Transverse colon (tissue), 4 donors: ENCODE measurements at regions not wholly inside any gene's neighbourhood (a gene's known extent, or its start where the extent isn't known, plus 50 kb on each side); places are given as distances from the start of the nearest gene placed in this dataset.

Experiments
- DNase-seq: peaks from one replicate; pipeline ENCODE4 v3.0.0-alpha.2; 2019
- H3K27ac ChIP-seq, 4 donors: fragments of 200-600 bp; sonication (generic); 2 replicates each; pipeline ENCODE4 v1.5.1; 2016 to 2018; ENCODE audit warnings: inconsistent platforms in 4 of 4
- H3K27me3 ChIP-seq: fragments of 200-600 bp; sonication (generic); 2 replicates; pipeline ENCODE4 v1.5.1; 2017; ENCODE audit warnings: inconsistent platforms
- H3K36me3 ChIP-seq, 4 donors: fragments of 200-600 bp; sonication (generic); 2 replicates each; pipeline ENCODE4 v1.5.1; 2017 to 2019; ENCODE audit warnings: inconsistent platforms in 4 of 4
- H3K4me1 ChIP-seq, 4 donors: fragments of 200-600 bp; sonication (generic); 2 replicates each; pipeline ENCODE4 v1.5.1; 2017 to 2020; ENCODE audit warnings: inconsistent platforms in 4 of 4
- H3K4me3 ChIP-seq, 4 donors: fragments of 200-600 bp; sonication (generic); 1 replicate in 1 of 4; 2 replicates in 3 of 4; pipeline versions ENCODE4 v1.5.1 to v1.6.1; 2017 to 2019; ENCODE audit warnings: inconsistent platforms in 4 of 4
- H3K9me3 ChIP-seq, 2 donors: fragments of 200-600 bp; sonication (generic); 2 replicates each; pipeline ENCODE4 v1.5.1; 2017 to 2019; ENCODE audit warnings: inconsistent platforms in 2 of 2
- EP300 ChIP-seq: sonication (generic); formaldehyde crosslinking; IDR thresholded peaks from one replicate; pipeline ENCODE4 v1.6.1; 2017; ENCODE audit warnings: antibody characterized with exemption, low read depth
- POLR2A ChIP-seq: fragments of 450-650 bp; IDR thresholded peaks from one replicate; pipeline ENCODE4 v1.6.1; 2016; ENCODE audit warnings: antibody characterized with exemption, mild to moderate bottlenecking, moderate library complexity
- POLR2AphosphoS5 ChIP-seq, 3 donors: sonication (generic); formaldehyde crosslinking; IDR thresholded peaks; one replicate each; pipeline ENCODE4 v1.6.1; 2016; ENCODE audit warnings: antibody characterized with exemption in 3 of 3
- WGBS, 2 donors: methylation state at CpG; one replicate each; pipeline ENCODE4 v1.1.5; 2018; ENCODE audit warnings: low coverage in 1 of 2; 5-methylcytosine and 5-hydroxymethylcytosine counted together
- in situ Hi-C, 4 donors: fragments of 200-750 bp; cut with MboI; loops; one replicate each; pipeline versions ENCODE4 v1.15.0 to v1.15.1; 2017; ENCODE audit warnings: low sequenced_read_pairs in 3 of 4, low pct_ligation_motif_present in 1 of 4, low pct_unique_long_range_greater_than_20kb in 1 of 4
- intact Hi-C: fragments of 100-400 bp; cut with DNase I; formaldehyde crosslinking; loops from one replicate; pipeline ENCODE4 v1.15.1; 2023; ENCODE audit warnings: low total_unique reads
- TF ChIP-seq, protein P1 (sequence below), 5 experiments: fragments of 200-600 bp in 3 of 5; fragments of 450-650 bp in 2 of 5; sonication (generic) in 3 of 5; IDR thresholded peaks; 1 replicate in 2 of 5; 2 replicates in 3 of 5; pipeline ENCODE4 v1.5.1; 2016 to 2017; ENCODE audit warnings: antibody characterized with exemption in 5 of 5, inconsistent platforms in 3 of 5, mild to moderate bottlenecking in 2 of 5, moderate library complexity in 1 of 5

DNA sequence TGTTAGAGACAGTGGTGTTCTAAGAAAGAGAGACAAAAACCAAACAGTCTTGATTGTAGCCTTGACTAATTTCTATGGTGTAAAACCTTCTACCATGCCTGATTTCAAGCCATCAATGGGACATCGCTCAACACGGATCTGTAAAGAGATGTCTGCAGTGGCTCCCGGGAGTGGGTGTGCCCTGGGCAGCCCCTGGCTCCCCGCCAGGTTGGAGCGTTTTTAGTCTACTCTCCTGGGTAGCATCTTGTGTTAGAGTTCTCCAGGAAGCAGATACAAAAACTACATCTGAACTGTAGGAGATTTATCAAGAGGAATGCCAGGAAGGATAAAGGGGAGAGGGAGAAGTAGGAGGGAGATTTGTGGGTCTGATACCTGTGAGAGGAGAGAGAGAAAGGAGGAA, 1212.9 kb downstream of the BCL11B start:
- no peak for TF ChIP-seq EP300
- no peak for TF ChIP-seq POLR2AphosphoS5 (IDR thresholded peaks at IDR 0.05)
- TF ChIP-seq, protein P1, sequence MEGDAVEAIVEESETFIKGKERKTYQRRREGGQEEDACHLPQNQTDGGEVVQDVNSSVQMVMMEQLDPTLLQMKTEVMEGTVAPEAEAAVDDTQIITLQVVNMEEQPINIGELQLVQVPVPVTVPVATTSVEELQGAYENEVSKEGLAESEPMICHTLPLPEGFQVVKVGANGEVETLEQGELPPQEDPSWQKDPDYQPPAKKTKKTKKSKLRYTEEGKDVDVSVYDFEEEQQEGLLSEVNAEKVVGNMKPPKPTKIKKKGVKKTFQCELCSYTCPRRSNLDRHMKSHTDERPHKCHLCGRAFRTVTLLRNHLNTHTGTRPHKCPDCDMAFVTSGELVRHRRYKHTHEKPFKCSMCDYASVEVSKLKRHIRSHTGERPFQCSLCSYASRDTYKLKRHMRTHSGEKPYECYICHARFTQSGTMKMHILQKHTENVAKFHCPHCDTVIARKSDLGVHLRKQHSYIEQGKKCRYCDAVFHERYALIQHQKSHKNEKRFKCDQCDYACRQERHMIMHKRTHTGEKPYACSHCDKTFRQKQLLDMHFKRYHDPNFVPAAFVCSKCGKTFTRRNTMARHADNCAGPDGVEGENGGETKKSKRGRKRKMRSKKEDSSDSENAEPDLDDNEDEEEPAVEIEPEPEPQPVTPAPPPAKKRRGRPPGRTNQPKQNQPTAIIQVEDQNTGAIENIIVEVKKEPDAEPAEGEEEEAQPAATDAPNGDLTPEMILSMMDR (IDR thresholded peaks at IDR 0.05), result no peak
- no peak for TF ChIP-seq POLR2A
- H3K4me1 ChIP-seq, result no peaks in the 10 kb centered on the region
- H3K4me3 ChIP-seq, result no peak overlapping the region
- in situ Hi-C loops, result no loop called here
- no peaks in the 10 kb centered on the region for H3K27me3 ChIP-seq
- 65% methylated on average over 5 of the region's 5 CpGs; no CpG with 5 or more reads in 1 of the 2 donors for WGBS, 2 donors
- intact Hi-C loops, result no loop called here
- no peak for DNase-seq
- no peaks in the 10 kb centered on the region for H3K36me3 ChIP-seq
- H3K27ac ChIP-seq, result no peak overlapping the region
- H3K9me3 ChIP-seq, result no peaks in the 10 kb centered on the region

DNA sequence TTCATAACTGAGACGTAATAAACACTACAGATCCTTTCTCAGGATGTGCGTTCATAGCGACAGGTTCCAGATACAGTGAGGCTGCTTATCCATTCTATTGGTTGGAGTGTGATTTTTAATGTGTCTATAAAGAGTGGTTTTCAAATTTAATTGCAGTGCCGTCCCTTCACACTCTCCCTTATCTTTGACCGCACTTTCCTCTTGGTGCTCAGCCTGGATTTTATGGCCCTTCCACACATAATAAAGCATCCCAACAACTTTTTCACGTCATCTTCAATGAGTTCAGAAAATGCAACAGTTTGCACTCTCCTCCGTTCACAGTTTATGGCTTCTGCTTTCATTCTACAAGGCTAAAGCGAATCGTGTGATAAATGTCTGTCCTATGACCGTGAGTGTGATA, 1209.9 kb downstream of the BCL11B start:
- Histone ChIP-seq H3K4me3 (no peak overlapping the region), H3K36me3 (no peaks in the 10 kb centered on the region), H3K27me3 (no peaks in the 10 kb centered on the region), H3K9me3 (no peaks in the 10 kb centered on the region), H3K4me1 (no peaks in the 10 kb centered on the region), H3K27ac (no peak overlapping the region)
- intact Hi-C loops (no loop called here), in situ Hi-C loops (no loop called here)
- TF ChIP-seq, protein P1 (IDR thresholded peaks at IDR 0.05), result no peak
- TF ChIP-seq POLR2A, result no peak
- TF ChIP-seq POLR2AphosphoS5 (IDR thresholded peaks at IDR 0.05), result no peak
- no peak for TF ChIP-seq EP300
- 14 to 46% methylated on average over 6 to 10 of the region's 10 CpGs for WGBS, 2 donors
- no peak for DNase-seq

DNA sequence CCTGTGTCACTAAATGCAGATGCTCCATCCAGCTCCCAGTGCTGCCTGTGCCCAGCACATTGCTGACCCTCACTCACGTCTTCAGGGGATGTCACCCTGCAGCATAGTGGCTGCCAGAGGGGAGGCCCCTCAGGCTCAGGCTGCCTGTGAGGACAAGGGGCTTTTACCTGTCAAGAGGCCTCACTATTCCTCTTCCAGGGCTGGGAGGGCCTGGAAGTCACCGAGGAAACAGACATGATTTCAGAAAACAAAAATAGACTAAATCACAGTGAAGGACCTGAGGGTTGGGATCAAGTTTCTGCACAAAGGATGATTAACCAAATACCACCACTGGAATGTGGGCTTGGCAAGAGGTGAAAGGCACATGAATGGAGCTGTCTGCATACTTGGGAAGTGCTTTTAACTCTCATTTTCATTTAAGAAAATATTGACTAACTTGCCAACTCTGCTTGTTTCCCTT, 1202.3 kb downstream of the BCL11B start:
- H3K9me3 ChIP-seq, result no peaks in the 10 kb centered on the region
- no peaks in the 10 kb centered on the region for H3K4me1 ChIP-seq
- no peaks in the 10 kb centered on the region for H3K27me3 ChIP-seq
- no peak overlapping the region for H3K27ac ChIP-seq
- no peak overlapping the region for H3K4me3 ChIP-seq
- intact Hi-C loops (no loop called here), in situ Hi-C loops (no loop called here)
- no peaks in the 10 kb centered on the region for H3K36me3 ChIP-seq
- 63 to 67% methylated on average over 1 to 2 of the region's 2 CpGs for WGBS, 2 donors
- no peak for DNase-seq
- no peak for TF ChIP-seq POLR2AphosphoS5 (IDR thresholded peaks at IDR 0.05)
- TF ChIP-seq, protein P1 (IDR thresholded peaks at IDR 0.05), result no peak
- TF ChIP-seq EP300, result no peak
- no peak for TF ChIP-seq POLR2A

DNA sequence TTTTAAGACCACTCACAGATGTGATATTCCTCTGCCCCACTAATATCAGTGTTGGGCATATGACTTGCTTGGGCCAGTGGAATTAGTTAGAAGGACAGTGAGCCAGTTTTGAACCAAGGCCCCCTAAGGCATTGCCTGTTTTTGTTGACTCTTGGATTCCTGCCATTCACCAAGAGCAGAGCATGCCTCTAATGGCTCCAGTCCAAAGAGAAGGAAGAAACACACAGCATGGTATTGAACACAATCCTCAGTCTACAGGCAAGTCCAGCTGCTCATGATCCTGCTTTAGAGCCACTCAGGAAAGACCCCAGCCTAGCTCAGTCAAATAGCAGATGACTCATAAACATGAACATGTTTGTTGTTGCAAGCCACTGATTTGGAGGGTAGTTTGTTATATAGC, 1201.5 kb downstream of the BCL11B start:
- no peaks in the 10 kb centered on the region for H3K27me3 ChIP-seq
- H3K4me1 ChIP-seq, result no peaks in the 10 kb centered on the region
- no peak overlapping the region for H3K27ac ChIP-seq
- in situ Hi-C loops, result no loop called here
- H3K4me3 ChIP-seq, result no peak overlapping the region
- no peaks in the 10 kb centered on the region for H3K9me3 ChIP-seq
- H3K36me3 ChIP-seq, result no peaks in the 10 kb centered on the region
- TF ChIP-seq POLR2A, result no peak
- TF ChIP-seq, protein P1 (IDR thresholded peaks at IDR 0.05), result no peak
- no peak for TF ChIP-seq EP300
- no peak for TF ChIP-seq POLR2AphosphoS5 (IDR thresholded peaks at IDR 0.05)
- intact Hi-C loops, result no loop called here
- DNase-seq, result no peak
